ENCODE measurements at regions not wholly inside any gene's neighbourhood (a gene's known extent, or its start where the extent isn't known, plus 50 kb on each side); places are given as distances from the start of the nearest gene placed in this dataset.

GRCh38 chr4:24657768-24658617 lies 73.6 kb upstream of the DHX15 start:
- peaks cover 5% of the 10 kb centered on the region for H3K4me1 ChIP-seq
- DNase-seq, result no peak
- 40 to 57% (median 47%) methylated on average over 15 of the region's 15 CpGs for WGBS, 3 donors
- no peak for TF ChIP-seq CTCF (IDR thresholded peaks at IDR 0.05)
- H3K4me3 ChIP-seq, result no peak overlapping the region
- ATAC-seq, result no peak
- H3K27ac ChIP-seq, result no peak overlapping the region
- H3K36me3 ChIP-seq (ENCODE audit: insufficient read depth in 1 of 2, low read depth in 1 of 2), result no peaks in the 10 kb centered on the region
- intact Hi-C loops (cut with DNase I), result no loop called here
- H3K27me3 ChIP-seq (ENCODE audit: insufficient read depth in 3 of 3, low read length in 2 of 3), result no peaks in the 10 kb centered on the region
- no peaks in the 10 kb centered on the region for H3K9me3 ChIP-seq

GRCh38 chr4:24659241-24659961 lies 75.0 kb upstream of the DHX15 start:
- Histone ChIP-seq H3K27me3 (ENCODE audit: insufficient read depth in 3 of 3, low read length in 2 of 3) (no peaks in the 10 kb centered on the region), H3K9me3 (no peaks in the 10 kb centered on the region), H3K36me3 (ENCODE audit: insufficient read depth in 1 of 2, low read depth in 1 of 2) (no peaks in the 10 kb centered on the region), H3K4me1 (peaks cover 5% of the 10 kb centered on the region), H3K4me3 (no peak overlapping the region), H3K27ac (no peak overlapping the region)
- peak in 2 of 4 donors; percentile 23 to 47 for ATAC-seq
- TF ChIP-seq CTCF (IDR thresholded peaks at IDR 0.05), result no peak
- 13 to 27% (median 21%) methylated on average over 3 of the region's 3 CpGs for WGBS, 3 donors
- intact Hi-C loops (cut with DNase I), result no loop called here
- no peak for DNase-seq

- no peak for TF ChIP-seq CTCF (IDR thresholded peaks at IDR 0.05)
- intact Hi-C loops (cut with DNase I), result no loop called here
- Histone ChIP-seq H3K4me3 (no peak overlapping the region), H3K27me3 (ENCODE audit: insufficient read depth in 3 of 3, low read length in 2 of 3) (no peaks in the 10 kb centered on the region), H3K27ac (no peak overlapping the region), H3K9me3 (no peaks in the 10 kb centered on the region), H3K4me1 (peaks cover 5% of the 10 kb centered on the region), H3K36me3 (ENCODE audit: insufficient read depth in 1 of 2, low read depth in 1 of 2) (no peaks in the 10 kb centered on the region)
- ATAC-seq, result no peak
- DNase-seq, result no peak
- WGBS, 3 donors, result 60 to 77% (median 64%) methylated on average over 6 of the region's 6 CpGs
These were observed 77.7 kb upstream of the DHX15 start for GRCh38 chr4:24662056-24662455.

GRCh38 chr4:24662542-24662941 lies 78.2 kb upstream of the DHX15 start:
- WGBS, 3 donors, result 54 to 63% (median 56%) methylated on average over 2 of the region's 2 CpGs
- H3K4me1 ChIP-seq, result peaks cover 5% of the 10 kb centered on the region
- TF ChIP-seq CTCF (IDR thresholded peaks at IDR 0.05), result no peak
- intact Hi-C loops (cut with DNase I), result no loop called here
- no peak overlapping the region for H3K4me3 ChIP-seq
- ATAC-seq (no peak), DNase-seq (no peak)
- H3K36me3 ChIP-seq (ENCODE audit: insufficient read depth in 1 of 2, low read depth in 1 of 2), result no peaks in the 10 kb centered on the region
- H3K9me3 ChIP-seq, result no peaks in the 10 kb centered on the region
- H3K27me3 ChIP-seq (ENCODE audit: insufficient read depth in 3 of 3, low read length in 2 of 3), result no peaks in the 10 kb centered on the region
- H3K27ac ChIP-seq, result no peak overlapping the region
